Panc1 (cell line): ENCODE measurements at regions not wholly inside any gene's neighbourhood (a gene's known extent, or its start where the extent isn't known, plus 50 kb on each side); places are given as distances from the start of the nearest gene placed in this dataset.

ENCODE experiments used
- ATAC-seq: fragments of 200-7000 bp; cut with Tn5 transposase; 2 replicates; pipeline ENCODE4 v1.9.1; 2020; ENCODE audit warnings: mild to moderate bottlenecking, moderate library complexity
- BruUV-seq: library from RNA; stranded (reverse); fragments of 400-500 nt; replicated peaks from 2 replicates; lab custom pipeline; 2021; lab: Mats Ljungman, UMichigan
- CTCF ChIA-PET: fragments of 300-600 bp; sonication (Branson Sonifier 250); formaldehyde crosslinking; loops from one replicate; lab custom pipeline; 2022; ENCODE audit warnings: antibody characterized with exemption; lab: Charles Lee
- POLR2A ChIA-PET: fragments of 300-600 bp; sonication (Branson Sonifier 250); formaldehyde crosslinking; loops from one replicate; lab custom pipeline; 2022; ENCODE audit warnings: antibody characterized with exemption; lab: Charles Lee
- DNase-seq: peaks from one replicate; pipeline ENCODE4 v3.0.0-alpha.2; 2010; ENCODE audit warnings: low read depth, low spot score
- H3K27ac ChIP-seq: 2 replicates; pipeline ENCODE4 v1.5.1; 2011; ENCODE audit warnings: mild to moderate bottlenecking, low read length, inconsistent platforms
- H3K27me3 ChIP-seq: fragments of 200-500 bp; sonication (Bioruptor generic); 2 replicates; pipeline ENCODE4 v1.6.0; 2014; ENCODE audit warnings: low read length, inconsistent platforms; ENCODE audit not compliant: control insufficient read depth, insufficient read depth
- H3K36me3 ChIP-seq: fragments of 200-500 bp; sonication (Bioruptor generic); 2 replicates; pipeline ENCODE4 v1.5.1; 2014; ENCODE audit warnings: inconsistent platforms, mild to moderate bottlenecking, low read length, moderate library complexity; ENCODE audit not compliant: control insufficient read depth, insufficient read depth
- H3K4me1 ChIP-seq: 2 replicates; pipeline ENCODE4 v1.5.1; 2011; ENCODE audit warnings: inconsistent platforms, mild to moderate bottlenecking, low read length, moderate library complexity; ENCODE audit not compliant: control insufficient read depth, insufficient read depth
- H3K4me3 ChIP-seq, 2 experiments: 2 replicates each; pipeline ENCODE4 v1.5.1; 2011 to 2012; ENCODE audit warnings: low read depth in 2 of 2, low read length in 2 of 2, mild to moderate bottlenecking in 2 of 2, inconsistent platforms in 1 of 2, moderate library complexity in 1 of 2
- H3K9me3 ChIP-seq: fragments of 200-500 bp; sonication (Bioruptor generic); 2 replicates; pipeline ENCODE4 v1.5.1; 2014; ENCODE audit warnings: low read depth, mild to moderate bottlenecking, inconsistent platforms, low read length, moderate library complexity; ENCODE audit not compliant: control insufficient read depth, insufficient read depth
- CTCF ChIP-seq: fragments of 450-650 bp; IDR thresholded peaks from 2 replicates; pipeline ENCODE4 v1.5.1; 2017; ENCODE audit warnings: mild to moderate bottlenecking
- POLR2AphosphoS5 ChIP-seq: IDR thresholded peaks from 2 replicates; pipeline ENCODE4 v1.6.1; 2012; ENCODE audit warnings: mild to moderate bottlenecking, low read depth, low read length, moderate library complexity
- REST ChIP-seq, 2 experiments: IDR thresholded peaks; 2 replicates each; pipeline ENCODE4 v1.6.1; 2011 to 2012; ENCODE audit warnings: low read depth in 2 of 2, control low read depth in 1 of 2, low read length in 1 of 2, mild to moderate bottlenecking in 1 of 2, moderate library complexity in 1 of 2; ENCODE audit not compliant: insufficient read depth in 1 of 2
- SIN3A ChIP-seq: IDR thresholded peaks from 2 replicates; pipeline ENCODE4 v1.6.1; 2012; ENCODE audit warnings: low read depth, mild to moderate bottlenecking, low read length, moderate library complexity, borderline replicate concordance; ENCODE audit not compliant: insufficient read depth
- TCF7L2 ChIP-seq: IDR thresholded peaks from 2 replicates; pipeline ENCODE4 v1.6.1; 2011; ENCODE audit warnings: mild to moderate bottlenecking, low read depth, low read length, inconsistent platforms
- in situ Hi-C: cut with HindIII; loops from 2 replicates; pipeline ENCODE4 v1.10.0; 2016; ENCODE audit warnings: low sequenced_read_pairs, low pct_unique_long_range_greater_than_20kb
- intact Hi-C: fragments of 100-400 bp; cut with micrococcal nuclease; formaldehyde crosslinking; loops from one replicate; pipeline ENCODE4 v1.10.0; 2022; ENCODE audit not compliant: unreplicated experiment

- Histone ChIP-seq H3K27ac (no peak overlapping the region), H3K4me3 (no peak overlapping the region), H3K27me3 (peaks cover 16% of the 10 kb centered on the region), H3K9me3 (no peaks in the 10 kb centered on the region), H3K36me3 (no peaks in the 10 kb centered on the region), H3K4me1 (no peaks in the 10 kb centered on the region)
- ATAC-seq, result no peak
- in situ Hi-C loops, result no loop called here
- POLR2A ChIA-PET, result no interaction called here
- no peak for DNase-seq
- BruUV-seq, result no TSS peak
- TF ChIP-seq POLR2AphosphoS5 (no peak), CTCF (no peak), REST (IDR thresholded peaks at IDR 0.05; ENCODE audit: insufficient read depth in 1 of 2, low read depth in 2 of 2, low read length in 1 of 2) (no peak), SIN3A (no peak), TCF7L2 (no peak)
- intact Hi-C loops, result no loop called here
- CTCF ChIA-PET, result no interaction called here
Observed at GRCh38 chr6:6845603-6846002, 257.1 kb downstream of the LY86 start.

- Histone ChIP-seq H3K27ac (no peak overlapping the region), H3K4me1 (no peaks in the 10 kb centered on the region), H3K27me3 (peaks cover 6% of the 10 kb centered on the region), H3K9me3 (no peaks in the 10 kb centered on the region), H3K36me3 (no peaks in the 10 kb centered on the region), H3K4me3 (no peak overlapping the region)
- no TSS peak for BruUV-seq
- ChIA-PET POLR2A (no interaction called here), CTCF (no interaction called here)
- no peak for TF ChIP-seq REST (IDR thresholded peaks at IDR 0.05; ENCODE audit: insufficient read depth in 1 of 2, low read depth in 2 of 2, low read length in 1 of 2)
- TF ChIP-seq SIN3A, result no peak
- TF ChIP-seq POLR2AphosphoS5, result no peak
- no peak for TF ChIP-seq CTCF
- TF ChIP-seq TCF7L2, result no peak
- in situ Hi-C loops (no loop called here), intact Hi-C loops (no loop called here)
- ATAC-seq, result no peak
- DNase-seq, result no peak
Observed at GRCh38 chr6:6847591-6847990, 259.1 kb downstream of the LY86 start.
